Smooth muscle cell (in vitro differentiated cells): ENCODE measurements at regions not wholly inside any gene's neighbourhood (a gene's known extent, or its start where the extent isn't known, plus 50 kb on each side); places are given as distances from the start of the nearest gene placed in this dataset.

Experiments used
- DNase-seq: peaks from one replicate; lab custom pipeline; 2025; ENCODE audit not compliant: unreplicated experiment; lab: John Stamatoyannopoulos, UW
- H2AFZ ChIP-seq: fragments of 200-600 bp; sonication (generic); 2 replicates; pipeline ENCODE4 v1.6.0; 2016; ENCODE audit warnings: antibody characterized with exemption, low read depth, mild to moderate bottlenecking
- H3F3A ChIP-seq: fragments of 200-600 bp; sonication (generic); 2 replicates; pipeline ENCODE4 v1.6.0; 2017; ENCODE audit warnings: antibody characterized with exemption, low read depth
- H3K27ac ChIP-seq: fragments of 200-600 bp; sonication (generic); 2 replicates; pipeline ENCODE4 v1.5.1; 2016; ENCODE audit warnings: low read depth, mild to moderate bottlenecking
- H3K27me3 ChIP-seq: fragments of 200-600 bp; sonication (generic); 2 replicates; pipeline ENCODE4 v1.6.1; 2016; ENCODE audit warnings: low read depth, mild to moderate bottlenecking
- H3K36me3 ChIP-seq: fragments of 200-600 bp; sonication (generic); 2 replicates; pipeline ENCODE4 v1.5.1; 2016; ENCODE audit warnings: low read depth
- H3K4me1 ChIP-seq: fragments of 200-600 bp; sonication (generic); 2 replicates; pipeline ENCODE4 v1.5.1; 2016; ENCODE audit warnings: low read depth
- H3K4me2 ChIP-seq: fragments of 200-600 bp; sonication (generic); 2 replicates; pipeline ENCODE4 v1.6.0; 2016; ENCODE audit warnings: mild to moderate bottlenecking
- H3K4me3 ChIP-seq: fragments of 200-600 bp; sonication (generic); 2 replicates; pipeline ENCODE4 v1.5.1; 2016; ENCODE audit warnings: mild to moderate bottlenecking
- H3K79me2 ChIP-seq: fragments of 200-600 bp; sonication (generic); 2 replicates; pipeline ENCODE4 v1.6.0; 2016; ENCODE audit warnings: low read depth, mild to moderate bottlenecking
- H3K9ac ChIP-seq: fragments of 200-600 bp; sonication (generic); 2 replicates; pipeline ENCODE4 v1.6.0; 2016; ENCODE audit warnings: low read depth
- H3K9me3 ChIP-seq: fragments of 200-600 bp; sonication (generic); replicated peaks from 2 replicates; pipeline ENCODE4 v1.5.1; 2016; ENCODE audit warnings: low read depth
- H4K20me1 ChIP-seq: fragments of 200-600 bp; sonication (generic); 2 replicates; pipeline ENCODE4 v1.6.0; 2016; ENCODE audit warnings: low read depth
- WGBS: methylation state at CpG from one replicate; pipeline ENCODE4 v1.1.7; 2016; ENCODE audit warnings: low lambda C conversion rate; 5-methylcytosine and 5-hydroxymethylcytosine counted together
- TF ChIP-seq, protein P1 (sequence below): fragments of 200-600 bp; sonication (generic); IDR thresholded peaks from 2 replicates; pipeline ENCODE4 v1.5.1; 2017; ENCODE audit warnings: borderline replicate concordance, mild to moderate bottlenecking, antibody characterized with exemption; ENCODE audit not compliant: insufficient read depth, poor library complexity, severe bottlenecking

DNA sequence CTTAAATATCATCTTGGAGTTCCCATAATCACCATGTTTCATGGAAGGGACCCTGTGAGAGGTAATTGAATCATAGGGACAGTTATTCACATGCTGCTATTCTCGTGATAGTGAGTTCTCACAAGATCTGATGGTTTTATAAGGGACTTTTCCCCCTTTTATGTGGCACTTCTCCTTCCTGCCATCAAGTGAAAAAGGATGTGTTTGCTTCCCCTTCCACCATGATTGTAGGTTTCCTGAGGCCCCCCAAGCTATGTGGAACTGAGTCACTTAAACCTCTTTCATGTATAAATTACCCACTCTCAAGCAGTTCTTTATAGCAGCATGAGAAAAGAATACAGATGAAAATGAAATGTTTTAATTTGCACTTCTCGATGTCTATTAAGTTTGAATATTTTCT is 112.0 kb downstream of the ZNF648 start:
- H3K27me3 ChIP-seq: no peaks in the 10 kb centered on the region
- WGBS: 77% methylated on average over 2 of the region's 2 CpGs
- no peaks in the 10 kb centered on the region for H4K20me1 ChIP-seq
- TF ChIP-seq, protein P1, sequence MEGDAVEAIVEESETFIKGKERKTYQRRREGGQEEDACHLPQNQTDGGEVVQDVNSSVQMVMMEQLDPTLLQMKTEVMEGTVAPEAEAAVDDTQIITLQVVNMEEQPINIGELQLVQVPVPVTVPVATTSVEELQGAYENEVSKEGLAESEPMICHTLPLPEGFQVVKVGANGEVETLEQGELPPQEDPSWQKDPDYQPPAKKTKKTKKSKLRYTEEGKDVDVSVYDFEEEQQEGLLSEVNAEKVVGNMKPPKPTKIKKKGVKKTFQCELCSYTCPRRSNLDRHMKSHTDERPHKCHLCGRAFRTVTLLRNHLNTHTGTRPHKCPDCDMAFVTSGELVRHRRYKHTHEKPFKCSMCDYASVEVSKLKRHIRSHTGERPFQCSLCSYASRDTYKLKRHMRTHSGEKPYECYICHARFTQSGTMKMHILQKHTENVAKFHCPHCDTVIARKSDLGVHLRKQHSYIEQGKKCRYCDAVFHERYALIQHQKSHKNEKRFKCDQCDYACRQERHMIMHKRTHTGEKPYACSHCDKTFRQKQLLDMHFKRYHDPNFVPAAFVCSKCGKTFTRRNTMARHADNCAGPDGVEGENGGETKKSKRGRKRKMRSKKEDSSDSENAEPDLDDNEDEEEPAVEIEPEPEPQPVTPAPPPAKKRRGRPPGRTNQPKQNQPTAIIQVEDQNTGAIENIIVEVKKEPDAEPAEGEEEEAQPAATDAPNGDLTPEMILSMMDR: no peak
- H3K79me2 ChIP-seq: no peaks in the 10 kb centered on the region
- no peak overlapping the region for H3K4me3 ChIP-seq
- no peak for DNase-seq
- no peaks in the 10 kb centered on the region for H3K4me1 ChIP-seq
- H3K9ac ChIP-seq: no peak overlapping the region
- no peak overlapping the region for H3K4me2 ChIP-seq
- H3K27ac ChIP-seq: no peak overlapping the region
- no peak overlapping the region for H2AFZ ChIP-seq
- no peaks in the 10 kb centered on the region for H3F3A ChIP-seq
- H3K9me3 ChIP-seq: no peaks in the 10 kb centered on the region
- no peaks in the 10 kb centered on the region for H3K36me3 ChIP-seq

DNA sequence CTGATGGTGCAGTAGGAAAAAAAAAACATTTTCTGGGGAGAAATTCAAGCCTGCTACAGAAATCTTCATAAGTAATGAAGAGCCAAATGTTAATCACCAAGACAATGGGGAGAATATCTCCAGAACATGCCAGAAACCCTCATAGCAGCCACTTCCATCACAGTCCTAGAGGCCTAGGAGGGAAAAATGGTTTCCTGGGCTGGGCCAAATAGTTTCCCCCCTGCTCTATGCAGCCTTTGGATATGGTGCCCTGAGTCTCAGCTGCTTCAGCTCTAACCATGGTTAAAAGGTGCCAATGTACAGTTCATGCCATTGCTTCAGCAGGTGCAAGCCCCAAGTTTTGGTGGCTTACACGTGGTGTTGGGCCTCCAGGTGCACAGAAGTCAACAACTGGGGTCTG is 113.1 kb downstream of the ZNF648 start:
- WGBS: 62% methylated on average over 1 of the region's 1 CpG

DNA sequence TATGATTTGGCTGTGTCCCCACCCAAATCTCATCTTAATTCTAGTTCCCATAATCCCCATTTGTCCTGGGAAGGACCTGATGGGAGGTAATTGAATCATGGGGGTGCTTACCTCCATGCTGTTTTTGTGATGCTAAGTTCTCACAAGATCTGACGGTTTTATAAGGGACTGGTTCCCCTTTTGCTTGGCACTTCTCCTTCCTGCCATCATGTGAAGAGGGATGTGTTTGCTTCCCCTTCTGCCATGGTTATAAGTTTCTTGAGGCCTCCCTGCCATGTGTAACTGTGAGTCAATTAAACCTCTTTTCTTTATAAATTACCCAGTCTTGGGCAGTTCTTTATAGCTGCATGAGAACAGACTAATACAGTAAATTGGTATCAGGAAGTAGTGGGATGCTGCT is 114.1 kb downstream of the ZNF648 start:
- H3K4me2 ChIP-seq: no peak overlapping the region
- H3K9ac ChIP-seq: no peak overlapping the region
- H4K20me1 ChIP-seq: no peaks in the 10 kb centered on the region
- no peak for DNase-seq
- H3K4me1 ChIP-seq: no peaks in the 10 kb centered on the region
- no peaks in the 10 kb centered on the region for H3K27me3 ChIP-seq
- no peak overlapping the region for H3K4me3 ChIP-seq
- 76% methylated on average over 1 of the region's 1 CpG for WGBS
- H2AFZ ChIP-seq: no peak overlapping the region
- H3K9me3 ChIP-seq: no peaks in the 10 kb centered on the region
- no peak overlapping the region for H3K27ac ChIP-seq
- no peaks in the 10 kb centered on the region for H3K36me3 ChIP-seq
- H3F3A ChIP-seq: no peaks in the 10 kb centered on the region
- H3K79me2 ChIP-seq: no peaks in the 10 kb centered on the region
- TF ChIP-seq, protein P1: no peak

More for the DNA sequence above, 113.1 kb downstream of the ZNF648 start:
- H3K27ac ChIP-seq: no peak overlapping the region
- no peak for DNase-seq
- no peaks in the 10 kb centered on the region for H4K20me1 ChIP-seq
- H3K9me3 ChIP-seq: no peaks in the 10 kb centered on the region
- H3K79me2 ChIP-seq: no peaks in the 10 kb centered on the region
- H3K4me3 ChIP-seq: no peak overlapping the region
- no peak overlapping the region for H2AFZ ChIP-seq
- H3K9ac ChIP-seq: no peak overlapping the region
- H3F3A ChIP-seq: no peaks in the 10 kb centered on the region
- H3K4me1 ChIP-seq: no peaks in the 10 kb centered on the region
- no peaks in the 10 kb centered on the region for H3K36me3 ChIP-seq
- H3K27me3 ChIP-seq: no peaks in the 10 kb centered on the region
- TF ChIP-seq, protein P1: no peak
- H3K4me2 ChIP-seq: no peak overlapping the region

DNA sequence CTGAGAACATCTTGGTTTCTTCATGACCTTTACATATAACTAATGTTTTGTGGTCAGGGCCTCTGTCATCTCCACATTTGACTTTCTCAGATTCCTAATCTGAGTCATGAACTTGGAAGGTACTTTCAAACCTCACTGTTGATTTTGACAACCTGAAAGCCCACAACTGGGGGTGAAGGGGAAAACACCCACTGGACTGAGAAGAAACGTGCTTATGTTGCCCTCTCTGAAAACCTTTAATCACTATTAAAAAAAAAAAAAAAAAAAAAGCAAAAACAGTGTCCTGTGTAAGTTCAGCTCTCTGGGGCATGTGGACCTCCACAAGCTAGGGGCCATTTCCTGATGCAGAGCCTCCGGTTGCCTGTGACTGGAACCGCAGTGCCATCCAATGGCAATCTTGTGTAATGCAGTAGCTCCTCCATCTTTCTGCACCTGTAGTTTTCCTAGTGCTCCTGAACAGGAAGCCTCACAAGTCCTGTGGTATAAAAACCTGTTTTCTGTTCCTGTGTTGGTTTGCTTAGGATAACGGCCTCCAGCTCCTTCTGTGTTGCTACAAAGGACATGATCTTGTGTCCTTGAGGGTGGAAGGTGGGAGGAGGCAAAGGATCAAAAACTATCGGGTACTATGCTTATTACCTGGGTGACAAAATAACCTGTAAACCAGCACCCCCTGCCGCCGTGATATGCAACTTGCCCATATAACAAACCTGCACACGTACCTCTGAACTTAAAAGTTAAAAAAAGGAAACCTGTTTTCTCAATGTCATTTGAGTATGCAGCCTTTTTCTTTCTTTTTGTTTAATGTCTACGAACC is 124.5 kb downstream of the ZNF648 start:
- no peak overlapping the region for H3K9ac ChIP-seq
- no peak overlapping the region for H3K4me2 ChIP-seq
- H3F3A ChIP-seq: no peaks in the 10 kb centered on the region
- no peaks in the 10 kb centered on the region for H3K36me3 ChIP-seq
- no peak overlapping the region for H3K27ac ChIP-seq
- no peaks in the 10 kb centered on the region for H3K4me1 ChIP-seq
- H3K9me3 ChIP-seq: no peaks in the 10 kb centered on the region
- 20% methylated on average over 9 of the region's 9 CpGs for WGBS
- TF ChIP-seq, protein P1: peak; percentile 62
- H2AFZ ChIP-seq: no peak overlapping the region
- H3K27me3 ChIP-seq: peaks cover 5% of the 10 kb centered on the region
- no peaks in the 10 kb centered on the region for H4K20me1 ChIP-seq
- DNase-seq: no peak
- H3K4me3 ChIP-seq: no peak overlapping the region
- no peaks in the 10 kb centered on the region for H3K79me2 ChIP-seq
